WTC11 (cell line): ENCODE measurements at regions not wholly inside any gene's neighbourhood (a gene's known extent, or its start where the extent isn't known, plus 50 kb on each side); places are given as distances from the start of the nearest gene placed in this dataset.

Source experiments
- ATAC-seq: fragments of 200-7000 bp; cut with Tn5 transposase; 2 replicates; pipeline ENCODE4 v1.10.0; 2021; ENCODE audit warnings: mild to moderate bottlenecking, moderate library complexity
- CTCF ChIA-PET: fragments of 300-600 bp; sonication (Branson Sonifier 250); formaldehyde crosslinking; loops from one replicate; lab custom pipeline; 2021; ENCODE audit warnings: antibody characterized with exemption; lab: Charles Lee
- POLR2A ChIA-PET: fragments of 350-600 bp; sonication (Branson Sonifier 250); formaldehyde crosslinking; loops from one replicate; lab custom pipeline; 2021; ENCODE audit warnings: antibody characterized with exemption; lab: Charles Lee
- DNase-seq: peaks from one replicate; pipeline ENCODE4 v3.0.0; 2021; ENCODE audit warnings: low spot score
- H3K27ac Mint-ChIP-seq: 2 replicates; pipeline ENCODE4 v1.8.0; 2021; ENCODE audit warnings: mixed read lengths
- H3K27me3 Mint-ChIP-seq: 2 replicates; pipeline ENCODE4 v1.8.0; 2021; ENCODE audit warnings: low read depth, mild to moderate bottlenecking, moderate library complexity, mixed read lengths
- H3K36me3 Mint-ChIP-seq: 2 replicates; pipeline ENCODE4 v1.8.0; 2021; ENCODE audit warnings: mixed read lengths
- H3K4me1 Mint-ChIP-seq: 2 replicates; pipeline ENCODE4 v1.8.0; 2022; ENCODE audit warnings: mixed read lengths
- H3K4me3 Mint-ChIP-seq: 2 replicates; pipeline ENCODE4 v1.8.0; 2021; ENCODE audit warnings: mild to moderate bottlenecking, moderate library complexity, mixed read lengths
- H3K9me3 Mint-ChIP-seq: 2 replicates; pipeline ENCODE4 v1.8.0; 2021; ENCODE audit warnings: mixed read lengths
- CREB1 ChIP-seq: sonication (generic); formaldehyde crosslinking; IDR thresholded peaks from 2 replicates; pipeline ENCODE4 v1.8.0; 2023; ENCODE audit warnings: mild to moderate bottlenecking, missing genetic modification reagents
- ETV6 ChIP-seq: sonication (generic); formaldehyde crosslinking; IDR thresholded peaks from 2 replicates; pipeline ENCODE4 v1.8.1; 2022; ENCODE audit warnings: mild to moderate bottlenecking, missing genetic modification reagents
- GTF2I ChIP-seq: fragments of 250-450 bp; sonication (Bioruptor Pico); conservative IDR thresholded peaks from 2 replicates; pipeline ENCODE4 v1.4.0; 2021; ENCODE audit warnings: mild to moderate bottlenecking
- HMGA2 ChIP-seq: fragments of 250-450 bp; sonication (Bioruptor Pico); IDR thresholded peaks from 2 replicates; pipeline ENCODE4 v1.4.0; 2021; ENCODE audit warnings: mild to moderate bottlenecking, moderate library complexity
- JAZF1 ChIP-seq: fragments of 250-450 bp; sonication (Bioruptor Pico); IDR thresholded peaks from 2 replicates; pipeline ENCODE4 v1.9.0; 2021; ENCODE audit warnings: moderate library complexity, mild to moderate bottlenecking, inconsistent platforms
- NFATC4 ChIP-seq: fragments of 250-450 bp; sonication (Bioruptor Pico); IDR thresholded peaks from 2 replicates; pipeline ENCODE4 v1.9.0; 2021; ENCODE audit warnings: mild to moderate bottlenecking
- NR1H2 ChIP-seq: sonication (generic); formaldehyde crosslinking; IDR thresholded peaks from 2 replicates; pipeline ENCODE4 v1.9.0; 2021; ENCODE audit warnings: mild to moderate bottlenecking, moderate library complexity, missing genetic modification reagents
- NR2C2 ChIP-seq: sonication (generic); formaldehyde crosslinking; IDR thresholded peaks from 2 replicates; pipeline ENCODE4 v1.8.0; 2022; ENCODE audit warnings: mild to moderate bottlenecking, missing genetic modification reagents
- PRRX2 ChIP-seq: fragments of 250-450 bp; sonication (Bioruptor Pico); IDR thresholded peaks from 2 replicates; pipeline ENCODE4 v1.8.0; 2021; ENCODE audit warnings: mild to moderate bottlenecking
- RORB ChIP-seq: fragments of 250-450 bp; sonication (Bioruptor Pico); IDR thresholded peaks from 2 replicates; pipeline ENCODE4 v1.9.0; 2021; ENCODE audit warnings: mild to moderate bottlenecking
- SOX15 ChIP-seq: fragments of 250-450 bp; sonication (Bioruptor Pico); IDR thresholded peaks from 2 replicates; pipeline ENCODE4 v1.9.0; 2021; ENCODE audit warnings: mild to moderate bottlenecking
- SP1 ChIP-seq: sonication (generic); formaldehyde crosslinking; conservative IDR thresholded peaks from 2 replicates; pipeline ENCODE4 v1.8.1; 2022; ENCODE audit warnings: missing genetic modification reagents
- ZNF317 ChIP-seq: sonication (generic); formaldehyde crosslinking; IDR thresholded peaks from 2 replicates; pipeline ENCODE4 v1.8.1; 2023; ENCODE audit warnings: low read depth, mild to moderate bottlenecking, moderate library complexity, missing genetic modification reagents, borderline replicate concordance
- ZNF416 ChIP-seq: fragments of 250-450 bp; sonication (Bioruptor Pico); IDR thresholded peaks from 2 replicates; pipeline ENCODE4 v1.9.0; 2021; ENCODE audit warnings: mild to moderate bottlenecking, inconsistent platforms
- ZSCAN18 ChIP-seq: fragments of 250-450 bp; sonication (Bioruptor Pico); IDR thresholded peaks from 2 replicates; pipeline ENCODE4 v2.1.2; 2022; ENCODE audit warnings: mild to moderate bottlenecking, moderate library complexity
- TF ChIP-seq, protein P1 (sequence below): fragments of 250-450 bp; sonication (Bioruptor Pico); IDR thresholded peaks from 2 replicates; pipeline ENCODE4 v1.8.0; 2021; ENCODE audit warnings: mild to moderate bottlenecking
- TF ChIP-seq, protein P2 (sequence below): sonication (generic); formaldehyde crosslinking; IDR thresholded peaks from 2 replicates; pipeline ENCODE4 v1.8.1; 2023; ENCODE audit warnings: mild to moderate bottlenecking, missing genetic modification reagents, moderate library complexity
- TF ChIP-seq, protein P3 (sequence below): sonication (generic); formaldehyde crosslinking; conservative IDR thresholded peaks from 2 replicates; pipeline ENCODE4 v1.8.1; 2022; ENCODE audit warnings: mild to moderate bottlenecking, missing genetic modification reagents
- TF ChIP-seq, protein P4 (sequence below): sonication (generic); formaldehyde crosslinking; IDR thresholded peaks from 2 replicates; pipeline ENCODE4 v1.8.0; 2022; ENCODE audit warnings: missing genetic modification reagents
- TF ChIP-seq, protein P5 (sequence below): sonication (generic); formaldehyde crosslinking; IDR thresholded peaks from 2 replicates; pipeline ENCODE4 v1.8.0; 2023; ENCODE audit warnings: mild to moderate bottlenecking, missing genetic modification reagents
- TF ChIP-seq, protein P6 (sequence below): sonication (generic); formaldehyde crosslinking; IDR thresholded peaks from 2 replicates; pipeline ENCODE4 v1.8.0; 2022; ENCODE audit warnings: mild to moderate bottlenecking, missing genetic modification reagents
- TF ChIP-seq, protein P7 (sequence below): sonication (generic); formaldehyde crosslinking; IDR thresholded peaks from 2 replicates; pipeline ENCODE4 v1.8.1; 2023; ENCODE audit warnings: mild to moderate bottlenecking, moderate library complexity, missing genetic modification reagents

- TF ChIP-seq, protein P1, sequence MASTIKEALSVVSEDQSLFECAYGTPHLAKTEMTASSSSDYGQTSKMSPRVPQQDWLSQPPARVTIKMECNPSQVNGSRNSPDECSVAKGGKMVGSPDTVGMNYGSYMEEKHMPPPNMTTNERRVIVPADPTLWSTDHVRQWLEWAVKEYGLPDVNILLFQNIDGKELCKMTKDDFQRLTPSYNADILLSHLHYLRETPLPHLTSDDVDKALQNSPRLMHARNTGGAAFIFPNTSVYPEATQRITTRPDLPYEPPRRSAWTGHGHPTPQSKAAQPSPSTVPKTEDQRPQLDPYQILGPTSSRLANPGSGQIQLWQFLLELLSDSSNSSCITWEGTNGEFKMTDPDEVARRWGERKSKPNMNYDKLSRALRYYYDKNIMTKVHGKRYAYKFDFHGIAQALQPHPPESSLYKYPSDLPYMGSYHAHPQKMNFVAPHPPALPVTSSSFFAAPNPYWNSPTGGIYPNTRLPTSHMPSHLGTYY (CRISPR knock-in tag) = no peak
- TF ChIP-seq, protein P2, sequence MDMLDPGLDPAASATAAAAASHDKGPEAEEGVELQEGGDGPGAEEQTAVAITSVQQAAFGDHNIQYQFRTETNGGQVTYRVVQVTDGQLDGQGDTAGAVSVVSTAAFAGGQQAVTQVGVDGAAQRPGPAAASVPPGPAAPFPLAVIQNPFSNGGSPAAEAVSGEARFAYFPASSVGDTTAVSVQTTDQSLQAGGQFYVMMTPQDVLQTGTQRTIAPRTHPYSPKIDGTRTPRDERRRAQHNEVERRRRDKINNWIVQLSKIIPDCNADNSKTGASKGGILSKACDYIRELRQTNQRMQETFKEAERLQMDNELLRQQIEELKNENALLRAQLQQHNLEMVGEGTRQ (CRISPR knock-in tag) = no peak
- TF ChIP-seq, protein P3, sequence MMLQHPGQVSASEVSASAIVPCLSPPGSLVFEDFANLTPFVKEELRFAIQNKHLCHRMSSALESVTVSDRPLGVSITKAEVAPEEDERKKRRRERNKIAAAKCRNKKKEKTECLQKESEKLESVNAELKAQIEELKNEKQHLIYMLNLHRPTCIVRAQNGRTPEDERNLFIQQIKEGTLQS (CRISPR knock-in tag) = no peak
- TF ChIP-seq, protein P4, sequence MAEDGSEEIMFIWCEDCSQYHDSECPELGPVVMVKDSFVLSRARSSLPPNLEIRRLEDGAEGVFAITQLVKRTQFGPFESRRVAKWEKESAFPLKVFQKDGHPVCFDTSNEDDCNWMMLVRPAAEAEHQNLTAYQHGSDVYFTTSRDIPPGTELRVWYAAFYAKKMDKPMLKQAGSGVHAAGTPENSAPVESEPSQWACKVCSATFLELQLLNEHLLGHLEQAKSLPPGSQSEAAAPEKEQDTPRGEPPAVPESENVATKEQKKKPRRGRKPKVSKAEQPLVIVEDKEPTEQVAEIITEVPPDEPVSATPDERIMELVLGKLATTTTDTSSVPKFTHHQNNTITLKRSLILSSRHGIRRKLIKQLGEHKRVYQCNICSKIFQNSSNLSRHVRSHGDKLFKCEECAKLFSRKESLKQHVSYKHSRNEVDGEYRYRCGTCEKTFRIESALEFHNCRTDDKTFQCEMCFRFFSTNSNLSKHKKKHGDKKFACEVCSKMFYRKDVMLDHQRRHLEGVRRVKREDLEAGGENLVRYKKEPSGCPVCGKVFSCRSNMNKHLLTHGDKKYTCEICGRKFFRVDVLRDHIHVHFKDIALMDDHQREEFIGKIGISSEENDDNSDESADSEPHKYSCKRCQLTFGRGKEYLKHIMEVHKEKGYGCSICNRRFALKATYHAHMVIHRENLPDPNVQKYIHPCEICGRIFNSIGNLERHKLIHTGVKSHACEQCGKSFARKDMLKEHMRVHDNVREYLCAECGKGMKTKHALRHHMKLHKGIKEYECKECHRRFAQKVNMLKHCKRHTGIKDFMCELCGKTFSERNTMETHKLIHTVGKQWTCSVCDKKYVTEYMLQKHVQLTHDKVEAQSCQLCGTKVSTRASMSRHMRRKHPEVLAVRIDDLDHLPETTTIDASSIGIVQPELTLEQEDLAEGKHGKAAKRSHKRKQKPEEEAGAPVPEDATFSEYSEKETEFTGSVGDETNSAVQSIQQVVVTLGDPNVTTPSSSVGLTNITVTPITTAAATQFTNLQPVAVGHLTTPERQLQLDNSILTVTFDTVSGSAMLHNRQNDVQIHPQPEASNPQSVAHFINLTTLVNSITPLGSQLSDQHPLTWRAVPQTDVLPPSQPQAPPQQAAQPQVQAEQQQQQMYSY = no peak
- TF ChIP-seq ZNF416 (CRISPR knock-in tag) = no peak
- TF ChIP-seq, protein P5, sequence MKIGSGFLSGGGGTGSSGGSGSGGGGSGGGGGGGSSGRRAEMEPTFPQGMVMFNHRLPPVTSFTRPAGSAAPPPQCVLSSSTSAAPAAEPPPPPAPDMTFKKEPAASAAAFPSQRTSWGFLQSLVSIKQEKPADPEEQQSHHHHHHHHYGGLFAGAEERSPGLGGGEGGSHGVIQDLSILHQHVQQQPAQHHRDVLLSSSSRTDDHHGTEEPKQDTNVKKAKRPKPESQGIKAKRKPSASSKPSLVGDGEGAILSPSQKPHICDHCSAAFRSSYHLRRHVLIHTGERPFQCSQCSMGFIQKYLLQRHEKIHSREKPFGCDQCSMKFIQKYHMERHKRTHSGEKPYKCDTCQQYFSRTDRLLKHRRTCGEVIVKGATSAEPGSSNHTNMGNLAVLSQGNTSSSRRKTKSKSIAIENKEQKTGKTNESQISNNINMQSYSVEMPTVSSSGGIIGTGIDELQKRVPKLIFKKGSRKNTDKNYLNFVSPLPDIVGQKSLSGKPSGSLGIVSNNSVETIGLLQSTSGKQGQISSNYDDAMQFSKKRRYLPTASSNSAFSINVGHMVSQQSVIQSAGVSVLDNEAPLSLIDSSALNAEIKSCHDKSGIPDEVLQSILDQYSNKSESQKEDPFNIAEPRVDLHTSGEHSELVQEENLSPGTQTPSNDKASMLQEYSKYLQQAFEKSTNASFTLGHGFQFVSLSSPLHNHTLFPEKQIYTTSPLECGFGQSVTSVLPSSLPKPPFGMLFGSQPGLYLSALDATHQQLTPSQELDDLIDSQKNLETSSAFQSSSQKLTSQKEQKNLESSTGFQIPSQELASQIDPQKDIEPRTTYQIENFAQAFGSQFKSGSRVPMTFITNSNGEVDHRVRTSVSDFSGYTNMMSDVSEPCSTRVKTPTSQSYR (CRISPR knock-in tag) = no peak
- TF ChIP-seq, all 79 proteins: peak for 0
These were observed 281.1 kb upstream of the MAP3K1 start (continued) for GRCh38 chr5:56534102-56534829.

DNA sequence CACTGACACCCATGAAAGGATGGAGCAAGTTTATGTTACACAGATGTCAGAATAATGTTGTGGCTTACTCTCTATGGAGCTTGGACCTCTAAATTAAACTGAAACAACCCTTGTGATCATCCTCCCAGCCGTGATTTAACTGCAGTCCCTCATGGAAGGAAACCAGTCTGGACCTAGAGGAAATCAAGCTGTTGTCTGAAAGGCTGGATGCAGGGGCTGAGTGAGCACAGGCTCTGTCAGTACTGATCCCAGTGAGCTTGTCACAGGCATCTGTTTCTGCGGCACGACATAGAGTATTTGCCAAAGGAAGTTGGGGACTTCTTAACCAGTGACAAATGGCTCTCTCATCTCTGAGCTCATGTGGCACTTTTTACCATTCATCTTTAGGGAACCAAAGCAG, 282.9 kb upstream of the MAP3K1 start:
- no peak for TF ChIP-seq NFATC4
- no peak for TF ChIP-seq CREB1 (CRISPR knock-in tag)
- no peak for TF ChIP-seq ETV6 (CRISPR knock-in tag)
- TF ChIP-seq SP1 (CRISPR knock-in tag) = no peak
- no peak for TF ChIP-seq GTF2I (CRISPR knock-in tag)
- no peak for TF ChIP-seq HMGA2 (CRISPR knock-in tag)
- no peak for TF ChIP-seq SOX15 (CRISPR knock-in tag)
- no peak for TF ChIP-seq ZSCAN18
- no peak for TF ChIP-seq JAZF1
- TF ChIP-seq, protein P6, sequence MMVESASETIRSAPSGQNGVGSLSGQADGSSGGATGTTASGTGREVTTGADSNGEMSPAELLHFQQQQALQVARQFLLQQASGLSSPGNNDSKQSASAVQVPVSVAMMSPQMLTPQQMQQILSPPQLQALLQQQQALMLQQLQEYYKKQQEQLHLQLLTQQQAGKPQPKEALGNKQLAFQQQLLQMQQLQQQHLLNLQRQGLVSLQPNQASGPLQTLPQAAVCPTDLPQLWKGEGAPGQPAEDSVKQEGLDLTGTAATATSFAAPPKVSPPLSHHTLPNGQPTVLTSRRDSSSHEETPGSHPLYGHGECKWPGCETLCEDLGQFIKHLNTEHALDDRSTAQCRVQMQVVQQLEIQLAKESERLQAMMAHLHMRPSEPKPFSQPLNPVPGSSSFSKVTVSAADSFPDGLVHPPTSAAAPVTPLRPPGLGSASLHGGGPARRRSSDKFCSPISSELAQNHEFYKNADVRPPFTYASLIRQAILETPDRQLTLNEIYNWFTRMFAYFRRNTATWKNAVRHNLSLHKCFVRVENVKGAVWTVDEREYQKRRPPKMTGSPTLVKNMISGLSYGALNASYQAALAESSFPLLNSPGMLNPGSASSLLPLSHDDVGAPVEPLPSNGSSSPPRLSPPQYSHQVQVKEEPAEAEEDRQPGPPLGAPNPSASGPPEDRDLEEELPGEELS (CRISPR knock-in tag) = no peak
- no peak for TF ChIP-seq PRRX2
- no peak for TF ChIP-seq NR1H2 (CRISPR knock-in tag)
- TF ChIP-seq NR2C2 (CRISPR knock-in tag) = no peak
- TF ChIP-seq, protein P7, sequence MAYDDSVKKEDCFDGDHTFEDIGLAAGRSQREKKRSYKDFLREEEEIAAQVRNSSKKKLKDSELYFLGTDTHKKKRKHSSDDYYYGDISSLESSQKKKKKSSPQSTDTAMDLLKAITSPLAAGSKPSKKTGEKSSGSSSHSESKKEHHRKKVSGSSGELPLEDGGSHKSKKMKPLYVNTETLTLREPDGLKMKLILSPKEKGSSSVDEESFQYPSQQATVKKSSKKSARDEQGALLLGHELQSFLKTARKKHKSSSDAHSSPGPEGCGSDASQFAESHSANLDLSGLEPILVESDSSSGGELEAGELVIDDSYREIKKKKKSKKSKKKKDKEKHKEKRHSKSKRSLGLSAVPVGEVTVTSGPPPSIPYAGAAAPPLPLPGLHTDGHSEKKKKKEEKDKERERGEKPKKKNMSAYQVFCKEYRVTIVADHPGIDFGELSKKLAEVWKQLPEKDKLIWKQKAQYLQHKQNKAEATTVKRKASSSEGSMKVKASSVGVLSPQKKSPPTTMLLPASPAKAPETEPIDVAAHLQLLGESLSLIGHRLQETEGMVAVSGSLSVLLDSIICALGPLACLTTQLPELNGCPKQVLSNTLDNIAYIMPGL (CRISPR knock-in tag) = no peak
- no peak for TF ChIP-seq RORB (CRISPR knock-in tag)
- TF ChIP-seq ZNF317 (CRISPR knock-in tag) = no peak
- ChIA-PET POLR2A (no interaction called here), CTCF (interaction anchor here (0.6 kb wide), 1 partner anchor 238 kb away, joined by 3 read pairs; no protein-coding TSS in a partner anchor)
- DNase-seq (no peak), ATAC-seq (no peak)
- Mint-ChIP-seq H3K9me3 (0 out of 2 replicates have a peak, but pooled peaks cover 3% of the 10 kb centered on the region), H3K36me3 (no peaks in the 10 kb centered on the region), H3K27me3 (peaks cover 4% of the 10 kb centered on the region), H3K27ac (no peak overlapping the region), H3K4me1 (no peaks in the 10 kb centered on the region), H3K4me3 (no peak overlapping the region)
